Hindlimb muscle (tissue), 1 donor: ENCODE measurements at regions not wholly inside any gene's neighbourhood (a gene's known extent, or its start where the extent isn't known, plus 50 kb on each side); places are given as distances from the start of the nearest gene placed in this dataset.
A peak's percentile ranks its signal among the peaks of the same experiment; 100 is the strongest.
"Not testable (repeated sequence)": the region's sequence is repeated elsewhere in the genome, so short reads cannot be mapped to it uniquely, and the experiment has no call there.

Source experiments
- DNase-seq: peaks from one replicate; pipeline ENCODE4 v3.0.0-alpha.2; 2013

GRCh38 chr14:84859116-84859515 lies 670.8 kb upstream of the FLRT2 start:
- no peak for DNase-seq

GRCh38 chr14:84864548-84865271 lies 665.2 kb upstream of the FLRT2 start:
- no peak for DNase-seq

- no peak for DNase-seq
Measured at GRCh38 chr14:84871734-84872133, 658.2 kb upstream of the FLRT2 start.

- DNase-seq: no peak
Measured at GRCh38 chr14:84874436-84874835, 655.5 kb upstream of the FLRT2 start.

- DNase-seq: no peak
Measured at GRCh38 chr14:84877061-84877460, 652.9 kb upstream of the FLRT2 start.

- no peak for DNase-seq
Measured at GRCh38 chr14:84882830-84883229, 647.1 kb upstream of the FLRT2 start.

- DNase-seq: no peak
Measured at GRCh38 chr14:84885061-84885460, 644.9 kb upstream of the FLRT2 start.

GRCh38 chr14:84891404-84891803 lies 638.5 kb upstream of the FLRT2 start:
- DNase-seq: no peak

- DNase-seq: no peak
Measured at GRCh38 chr14:84894254-84894653, 635.7 kb upstream of the FLRT2 start.

- no peak for DNase-seq
Measured at GRCh38 chr14:84922370-84922769, 607.6 kb upstream of the FLRT2 start.

GRCh38 chr14:84926656-84927055 lies 603.3 kb upstream of the FLRT2 start:
- no peak for DNase-seq

GRCh38 chr14:84927096-84927827 lies 602.7 kb upstream of the FLRT2 start:
- peak; percentile 23 for DNase-seq

- DNase-seq: no peak
Measured at GRCh38 chr14:84929086-84929485, 600.9 kb upstream of the FLRT2 start.

- no peak for DNase-seq
Measured at GRCh38 chr14:84929834-84930233, 600.1 kb upstream of the FLRT2 start.

- DNase-seq: no peak
Measured at GRCh38 chr14:84937016-84937415, 592.9 kb upstream of the FLRT2 start.

GRCh38 chr14:84937449-84937848 lies 592.5 kb upstream of the FLRT2 start:
- DNase-seq: no peak

GRCh38 chr14:84944901-84945300 lies 585.0 kb upstream of the FLRT2 start:
- not testable (repeated sequence) for DNase-seq

- DNase-seq: no peak
Measured at GRCh38 chr14:84959851-84960520, 570.0 kb upstream of the FLRT2 start.

- peak; percentile 22 for DNase-seq
Measured at GRCh38 chr14:84961637-84962036, 568.3 kb upstream of the FLRT2 start.

- no peak for DNase-seq
Measured at GRCh38 chr14:84963518-84963917, 566.4 kb upstream of the FLRT2 start.

- DNase-seq: no peak
Measured at GRCh38 chr14:84965279-84965678, 564.7 kb upstream of the FLRT2 start.

- no peak for DNase-seq
Measured at GRCh38 chr14:84969501-84969900, 560.4 kb upstream of the FLRT2 start.

- DNase-seq: no peak
Measured at GRCh38 chr14:84975241-84975902, 554.6 kb upstream of the FLRT2 start.
